ENCODE measurements at regions not wholly inside any gene's neighbourhood (a gene's known extent, or its start where the extent isn't known, plus 50 kb on each side); places are given as distances from the start of the nearest gene placed in this dataset.

DNA sequence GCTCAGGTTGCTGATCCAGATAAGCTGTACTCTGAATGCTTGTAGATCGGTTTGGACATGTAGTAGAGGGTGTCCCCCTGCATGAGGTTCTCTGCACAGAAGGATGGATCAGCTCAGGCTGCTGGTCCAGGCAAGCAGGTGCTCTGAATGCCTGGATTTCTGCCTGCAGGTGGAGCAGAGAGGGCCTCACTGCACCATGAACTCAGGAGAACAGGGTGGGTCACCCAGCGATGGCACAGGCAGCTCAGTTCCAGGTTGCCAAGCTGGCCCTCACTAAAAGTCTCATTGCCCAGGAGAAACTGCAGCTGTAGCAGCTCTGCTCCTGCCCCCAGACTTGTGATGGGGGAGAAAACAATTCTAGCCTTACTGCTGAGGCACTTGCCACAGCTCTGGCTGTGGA, 491.8 kb downstream of the XIRP2 start:
- no peak for TF ChIP-seq POLR2A (IDR thresholded peaks at IDR 0.05)
- TF ChIP-seq CTCF (IDR thresholded peaks at IDR 0.05) = no peak
